AG04450 (cell line): ENCODE measurements at regions not wholly inside any gene's neighbourhood (a gene's known extent, or its start where the extent isn't known, plus 50 kb on each side); places are given as distances from the start of the nearest gene placed in this dataset.

Experiments
- CTCF ChIA-PET: fragments of 300-600, 350-600 bp; formaldehyde crosslinking; extraction: SDS; loops from one replicate; lab custom pipeline; 2022; ENCODE audit warnings: antibody characterized with exemption, inconsistent platforms; lab: Charles Lee
- POLR2A ChIA-PET: fragments of 350-600 bp; formaldehyde crosslinking; extraction: SDS; loops from one replicate; lab custom pipeline; 2021; ENCODE audit warnings: antibody characterized with exemption, inconsistent platforms; lab: Yijun Ruan, JAX
- DNase-seq: peaks from one replicate; pipeline ENCODE4 v3.0.0-alpha.2; 2011; ENCODE audit warnings: low read depth, low spot score
- H3K27ac ChIP-seq: one replicate; pipeline ENCODE4 v1.5.1; 2012; ENCODE audit warnings: low read depth, low read length, control low read depth
- H3K27me3 ChIP-seq: one replicate; pipeline ENCODE4 v1.6.0; 2012; ENCODE audit warnings: low read length; ENCODE audit not compliant: control insufficient read depth, insufficient read depth
- H3K4me3 ChIP-seq: 2 replicates; pipeline ENCODE4 v1.5.1; 2011; ENCODE audit warnings: mild to moderate bottlenecking, low read depth, low read length, control low read depth
- H3K9me3 ChIP-seq: 2 replicates; pipeline ENCODE4 v1.5.1; 2012; ENCODE audit warnings: low read length; ENCODE audit not compliant: control insufficient read depth, insufficient read depth
- TF ChIP-seq, protein P1 (sequence below): IDR thresholded peaks from 2 replicates; pipeline ENCODE4 v1.5.1; 2011; ENCODE audit warnings: low read depth, low read length, control low read depth, inconsistent platforms

DNA sequence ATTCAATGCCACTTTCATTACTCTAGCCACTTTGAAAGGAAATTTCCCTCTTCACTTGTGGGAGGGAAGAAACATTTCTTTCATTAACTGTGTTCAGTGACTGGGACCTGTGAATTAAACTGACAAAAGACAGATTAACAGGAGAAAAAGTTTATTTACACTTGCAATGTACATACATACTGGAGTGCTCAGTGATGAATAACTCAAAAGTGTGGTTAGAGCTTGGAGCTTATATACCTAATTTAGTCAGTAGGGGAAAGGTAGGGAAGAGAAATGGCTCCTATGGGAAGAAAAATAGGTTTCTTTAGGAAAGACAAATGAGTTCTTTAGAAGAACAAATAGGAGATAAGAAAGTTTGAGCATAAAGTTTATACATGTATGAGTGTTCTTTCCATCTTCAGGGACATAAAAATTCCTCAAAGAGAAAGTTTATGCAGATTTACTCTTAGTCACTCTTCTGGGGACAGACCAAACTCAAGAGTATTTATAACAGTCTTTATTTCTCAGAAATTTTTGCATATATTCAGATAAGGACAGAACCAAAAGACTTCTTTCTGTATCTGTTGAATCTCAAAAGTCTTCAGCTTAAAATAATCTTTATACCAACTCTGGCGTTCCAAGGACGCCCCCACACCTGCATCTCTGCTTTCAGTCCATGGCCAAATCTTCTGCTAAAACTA lies 120.0 kb upstream of the RAI14 start:
- TF ChIP-seq, protein P1, sequence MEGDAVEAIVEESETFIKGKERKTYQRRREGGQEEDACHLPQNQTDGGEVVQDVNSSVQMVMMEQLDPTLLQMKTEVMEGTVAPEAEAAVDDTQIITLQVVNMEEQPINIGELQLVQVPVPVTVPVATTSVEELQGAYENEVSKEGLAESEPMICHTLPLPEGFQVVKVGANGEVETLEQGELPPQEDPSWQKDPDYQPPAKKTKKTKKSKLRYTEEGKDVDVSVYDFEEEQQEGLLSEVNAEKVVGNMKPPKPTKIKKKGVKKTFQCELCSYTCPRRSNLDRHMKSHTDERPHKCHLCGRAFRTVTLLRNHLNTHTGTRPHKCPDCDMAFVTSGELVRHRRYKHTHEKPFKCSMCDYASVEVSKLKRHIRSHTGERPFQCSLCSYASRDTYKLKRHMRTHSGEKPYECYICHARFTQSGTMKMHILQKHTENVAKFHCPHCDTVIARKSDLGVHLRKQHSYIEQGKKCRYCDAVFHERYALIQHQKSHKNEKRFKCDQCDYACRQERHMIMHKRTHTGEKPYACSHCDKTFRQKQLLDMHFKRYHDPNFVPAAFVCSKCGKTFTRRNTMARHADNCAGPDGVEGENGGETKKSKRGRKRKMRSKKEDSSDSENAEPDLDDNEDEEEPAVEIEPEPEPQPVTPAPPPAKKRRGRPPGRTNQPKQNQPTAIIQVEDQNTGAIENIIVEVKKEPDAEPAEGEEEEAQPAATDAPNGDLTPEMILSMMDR: no peak
- Histone ChIP-seq H3K27ac (no peak overlapping the region), H3K27me3 (no peaks in the 10 kb centered on the region), H3K4me3 (no peak overlapping the region), H3K9me3 (no peaks in the 10 kb centered on the region)
- DNase-seq: no peak
- ChIA-PET CTCF (no interaction called here), POLR2A (no interaction called here)

DNA sequence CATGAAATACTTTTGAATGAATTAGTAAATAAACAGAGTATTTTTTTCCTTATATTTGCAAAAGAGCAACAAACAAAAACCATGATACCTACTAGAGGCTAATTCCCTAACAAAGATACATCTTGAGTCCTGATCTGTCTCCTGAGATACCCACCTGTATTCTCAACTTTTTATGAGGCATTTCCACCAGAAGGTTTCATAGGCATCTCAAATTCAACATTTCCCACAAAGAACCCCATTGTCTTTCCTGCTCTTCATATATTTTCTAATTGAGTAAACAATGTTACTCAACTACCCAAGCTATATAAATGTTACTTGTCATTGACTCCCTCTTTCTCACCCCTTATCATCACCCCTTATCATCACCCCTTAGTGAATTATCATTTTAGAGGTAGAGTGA lies 119.4 kb upstream of the RAI14 start:
- no peak overlapping the region for H3K27ac ChIP-seq
- H3K27me3 ChIP-seq: no peaks in the 10 kb centered on the region
- H3K4me3 ChIP-seq: no peak overlapping the region
- no peak for DNase-seq
- ChIA-PET POLR2A (no interaction called here), CTCF (interaction anchor here (1.2 kb wide), 1 partner anchor 40 kb away, joined by 3 read pairs; no protein-coding TSS in a partner anchor)
- no peaks in the 10 kb centered on the region for H3K9me3 ChIP-seq
- TF ChIP-seq, protein P1: no peak

DNA sequence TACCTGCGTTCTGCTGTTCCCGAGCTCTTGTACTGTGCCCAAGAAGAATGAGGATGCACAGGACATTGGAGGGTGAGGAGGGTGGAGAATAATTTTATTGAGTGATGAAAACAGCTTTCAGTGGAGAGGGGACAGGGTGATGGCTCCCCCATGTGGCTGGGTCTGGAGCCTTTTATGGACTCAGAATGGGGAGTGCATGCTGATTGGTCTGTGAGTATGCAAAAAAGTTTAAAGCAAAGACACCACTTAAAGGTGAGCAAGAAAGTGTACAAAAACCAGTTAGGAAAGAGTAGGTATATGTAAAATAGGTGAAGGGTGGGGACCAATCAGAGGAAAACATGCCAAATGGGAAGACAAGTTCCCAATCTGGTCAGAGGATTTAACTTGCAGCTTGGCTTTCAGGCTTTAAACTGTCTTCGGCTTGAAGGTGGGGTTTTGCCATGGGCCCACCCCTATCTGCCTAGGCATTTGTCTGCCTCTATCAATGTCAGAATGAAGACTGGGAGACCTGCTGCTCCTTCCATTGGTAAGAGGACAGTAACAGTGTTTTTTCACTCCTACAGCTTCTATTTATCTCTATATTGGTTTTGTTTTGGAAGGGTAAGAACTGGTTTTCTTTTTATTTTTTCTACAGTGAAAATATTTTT lies 118.0 kb upstream of the RAI14 start:
- CTCF ChIA-PET: interaction anchor here (0.6 to 2.0 kb wide), 9 partner anchors 8 to 72 kb away, joined by 3 to 10 read pairs (median 3); no protein-coding TSS in a partner anchor
- Histone ChIP-seq H3K9me3 (no peaks in the 10 kb centered on the region), H3K27me3 (no peaks in the 10 kb centered on the region), H3K4me3 (no peak overlapping the region), H3K27ac (no peak overlapping the region)
- POLR2A ChIA-PET: no interaction called here
- DNase-seq: no peak
- TF ChIP-seq, protein P1: peak; percentile 28

DNA sequence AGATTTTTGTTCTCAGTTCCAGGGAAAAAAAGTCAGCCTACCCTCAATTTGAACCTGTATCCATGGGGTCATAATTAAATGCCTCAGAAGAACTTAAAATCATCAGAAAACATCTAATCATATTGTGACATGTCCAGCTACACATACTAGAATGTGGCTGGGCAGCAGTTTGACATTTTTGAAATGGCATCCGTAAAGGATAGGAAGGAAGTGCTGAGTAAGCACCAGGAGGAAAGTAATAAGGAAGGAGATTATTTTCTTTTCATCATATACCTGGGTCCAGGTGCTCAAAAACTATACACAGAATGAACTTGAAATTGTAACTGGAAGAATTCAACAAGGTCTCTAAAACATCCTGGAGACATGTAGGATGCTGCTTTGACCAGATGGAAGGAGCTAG lies 116.9 kb upstream of the RAI14 start:
- H3K4me3 ChIP-seq: no peak overlapping the region
- POLR2A ChIA-PET: no interaction called here
- H3K27me3 ChIP-seq: no peaks in the 10 kb centered on the region
- H3K9me3 ChIP-seq: no peaks in the 10 kb centered on the region; the same call in 1 of the 2 replicates
- CTCF ChIA-PET: no interaction called here
- H3K27ac ChIP-seq: no peak overlapping the region
- no peak for DNase-seq
- TF ChIP-seq, protein P1: no peak

DNA sequence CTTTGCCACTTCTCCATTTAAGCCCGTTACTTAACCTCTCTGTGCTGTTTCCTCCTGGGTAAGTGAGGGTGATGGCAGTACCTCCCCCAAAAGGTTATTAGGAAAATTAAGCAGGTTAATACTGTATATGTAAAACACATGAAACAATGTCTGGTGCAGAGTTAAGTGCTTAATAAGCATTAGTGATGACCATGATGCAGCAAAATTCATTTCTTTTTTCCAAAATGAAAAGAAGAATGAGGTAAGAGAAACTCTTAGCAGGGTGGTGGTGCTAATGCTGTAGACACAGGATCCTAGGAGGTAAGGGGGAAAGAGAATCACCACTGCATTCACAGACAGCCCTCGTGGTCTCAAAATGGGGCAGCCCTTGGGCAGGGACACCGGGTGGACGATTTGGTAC lies 115.1 kb upstream of the RAI14 start:
- Histone ChIP-seq H3K9me3 (peaks cover 6% of the 10 kb centered on the region; the same call in 1 of the 2 replicates), H3K4me3 (no peak overlapping the region), H3K27me3 (no peaks in the 10 kb centered on the region), H3K27ac (no peak overlapping the region)
- TF ChIP-seq, protein P1: no peak
- ChIA-PET CTCF (no interaction called here), POLR2A (no interaction called here)
- no peak for DNase-seq
